SJSA1 (cell line): ENCODE measurements at regions not wholly inside any gene's neighbourhood (a gene's known extent, or its start where the extent isn't known, plus 50 kb on each side); places are given as distances from the start of the nearest gene placed in this dataset.

Experiments
- DNase-seq, 2 experiments: peaks; one replicate each; pipeline ENCODE4 v3.0.0-alpha.2; 2015 to 2020; ENCODE audit warnings: low spot score in 2 of 2, low read depth in 1 of 2
- H3K27ac ChIP-seq: fragments of 250-450 bp; sonication (Bioruptor Pico); 2 replicates; pipeline ENCODE4 v1.5.1; 2020; ENCODE audit warnings: mild to moderate bottlenecking, moderate library complexity
- H3K27me3 ChIP-seq: fragments of 250-450 bp; sonication (Bioruptor Pico); replicated peaks from 2 replicates; pipeline ENCODE4 v1.5.1; 2020; ENCODE audit warnings: mild to moderate bottlenecking, moderate library complexity
- H3K36me3 ChIP-seq: fragments of 250-450 bp; sonication (Bioruptor Pico); 2 replicates; pipeline ENCODE4 v1.5.1; 2020; ENCODE audit warnings: mild to moderate bottlenecking
- H3K4me1 ChIP-seq: fragments of 250-450 bp; sonication (Bioruptor Pico); replicated peaks from 2 replicates; pipeline ENCODE4 v1.6.1; 2021; ENCODE audit warnings: mild to moderate bottlenecking
- H3K4me3 ChIP-seq: fragments of 250-450 bp; sonication (Bioruptor Pico); 2 replicates; pipeline ENCODE4 v1.5.1; 2020; ENCODE audit warnings: mild to moderate bottlenecking
- H3K9me3 ChIP-seq: fragments of 250-450 bp; sonication (Bioruptor Pico); replicated peaks from 2 replicates; pipeline ENCODE4 v1.5.1; 2020; ENCODE audit warnings: mild to moderate bottlenecking

DNA sequence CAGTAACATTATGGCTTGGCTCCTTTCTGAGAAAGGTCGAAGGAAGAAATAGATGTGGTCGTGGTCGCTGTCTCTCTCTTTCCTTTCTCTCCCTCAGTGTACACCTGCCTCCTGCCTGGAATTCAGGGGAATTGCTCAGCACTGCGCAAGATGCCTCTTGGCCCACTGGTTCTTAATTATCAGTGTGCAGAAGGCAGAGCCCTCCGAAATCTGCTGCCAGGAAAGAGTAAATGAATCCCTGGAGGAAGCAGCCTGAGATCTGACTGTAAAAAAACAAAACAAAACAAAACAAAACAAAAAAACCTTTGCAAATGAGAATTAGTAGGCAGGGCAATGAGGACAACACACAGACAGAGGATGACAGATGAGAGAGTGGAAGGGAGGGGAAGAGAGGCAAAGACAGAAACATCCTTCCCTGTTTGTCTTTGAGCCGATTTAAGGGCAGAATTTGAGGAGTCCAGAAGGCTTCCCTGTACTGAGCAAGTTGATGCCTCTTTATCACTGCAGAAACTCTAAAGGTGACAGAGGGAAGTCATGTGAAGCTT is 113.8 kb upstream of the PUM3 start:
- H3K4me1 ChIP-seq: no peaks in the 10 kb centered on the region
- H3K36me3 ChIP-seq: no peaks in the 10 kb centered on the region
- DNase-seq: no peak

DNA sequence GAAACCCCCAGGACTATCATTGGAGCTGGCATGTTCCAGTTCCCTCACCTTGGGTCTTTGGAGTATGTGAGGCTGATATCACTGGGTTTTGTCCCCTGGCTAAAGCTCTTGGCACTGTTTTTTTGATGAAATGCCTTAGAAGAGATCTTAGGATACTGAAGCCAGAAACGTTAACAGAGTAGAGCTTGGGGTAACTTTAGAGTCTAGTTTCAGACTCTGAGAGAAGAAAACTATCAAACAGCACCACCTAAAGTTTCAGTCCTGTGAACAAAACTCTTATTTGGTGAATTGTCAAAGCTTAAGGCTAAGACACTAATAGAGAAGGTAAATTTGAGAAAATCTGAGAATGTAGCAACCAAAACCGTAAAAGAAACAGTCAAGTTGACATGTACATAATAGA is 111.7 kb upstream of the PUM3 start:
- Histone ChIP-seq H3K27ac (no peak overlapping the region), H3K4me1 (no peaks in the 10 kb centered on the region), H3K27me3 (no peaks in the 10 kb centered on the region), H3K36me3 (no peaks in the 10 kb centered on the region), H3K9me3 (no peaks in the 10 kb centered on the region), H3K4me3 (no peak overlapping the region)
- no peak for DNase-seq

More for the DNA sequence above, 113.8 kb upstream of the PUM3 start:
- no peak overlapping the region for H3K27ac ChIP-seq
- no peaks in the 10 kb centered on the region for H3K9me3 ChIP-seq
- no peak overlapping the region for H3K4me3 ChIP-seq
- no peaks in the 10 kb centered on the region for H3K27me3 ChIP-seq

DNA sequence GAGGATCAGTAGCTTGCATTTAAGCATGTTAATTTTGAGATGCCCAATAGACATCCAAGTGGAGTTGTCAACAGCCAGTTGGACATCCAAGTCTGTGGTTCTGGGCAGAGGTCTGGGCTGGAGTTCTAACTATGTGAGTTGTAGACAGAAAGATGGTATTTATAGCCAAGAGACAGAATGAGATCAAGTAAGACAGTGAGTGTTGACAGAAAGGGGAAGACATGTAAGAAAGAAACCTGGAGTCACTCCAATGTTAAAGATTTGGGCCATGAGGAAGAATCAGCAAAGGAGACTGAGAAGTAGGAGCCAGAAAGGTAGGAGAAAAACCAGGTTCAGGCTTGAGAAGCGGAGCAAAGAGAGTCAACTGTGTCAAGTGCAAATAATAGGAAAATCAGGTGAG is 95.5 kb upstream of the PUM3 start:
- no peak for DNase-seq
- Histone ChIP-seq H3K27me3 (no peaks in the 10 kb centered on the region), H3K27ac (no peak overlapping the region), H3K4me3 (no peak overlapping the region), H3K36me3 (no peaks in the 10 kb centered on the region), H3K4me1 (no peaks in the 10 kb centered on the region), H3K9me3 (no peaks in the 10 kb centered on the region)

DNA sequence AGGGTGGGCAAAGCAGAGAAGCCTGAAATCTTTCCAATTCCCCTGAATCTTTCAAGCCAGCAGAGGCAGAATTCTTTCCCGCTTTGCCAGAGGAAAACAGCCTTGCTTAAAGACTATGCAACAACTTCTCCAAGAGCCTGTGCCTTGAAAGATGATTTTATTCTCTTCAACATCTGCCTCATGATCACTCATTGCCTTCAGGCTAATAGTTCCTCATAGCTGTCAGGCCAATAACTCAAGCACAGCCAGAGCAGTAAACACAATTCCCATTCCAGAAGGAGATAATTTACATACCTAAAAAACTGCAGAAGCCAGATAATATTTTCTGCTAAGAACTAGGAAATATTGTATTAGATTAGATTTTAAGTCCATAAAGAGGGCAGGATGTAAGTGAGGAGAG is 92.3 kb upstream of the PUM3 start:
- Histone ChIP-seq H3K4me3 (no peak overlapping the region), H3K36me3 (no peaks in the 10 kb centered on the region), H3K4me1 (no peaks in the 10 kb centered on the region), H3K9me3 (no peaks in the 10 kb centered on the region), H3K27ac (no peak overlapping the region), H3K27me3 (no peaks in the 10 kb centered on the region)
- no peak for DNase-seq

DNA sequence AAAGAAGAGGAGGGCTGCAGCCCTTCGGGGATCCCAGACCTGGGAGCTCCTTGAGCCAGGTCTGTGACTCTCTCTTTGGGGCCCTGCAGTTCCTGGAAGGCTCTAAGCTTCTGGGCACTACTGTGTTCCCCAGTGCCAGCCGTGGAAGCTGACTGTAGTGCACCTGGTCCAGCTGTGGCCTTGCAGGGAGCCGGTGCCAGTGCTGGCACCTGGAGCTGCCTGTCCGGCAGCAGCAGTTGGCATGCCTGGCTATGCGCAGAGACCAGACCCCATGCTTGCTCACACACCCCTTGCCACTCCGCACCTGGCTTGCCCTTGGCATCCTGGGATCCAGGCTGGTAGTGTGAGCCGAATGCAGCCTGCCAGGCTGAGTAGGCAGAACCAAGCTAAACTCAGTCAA is 91.0 kb upstream of the PUM3 start:
- H3K9me3 ChIP-seq: no peaks in the 10 kb centered on the region
- no peaks in the 10 kb centered on the region for H3K4me1 ChIP-seq
- no peak for DNase-seq
- no peak overlapping the region for H3K27ac ChIP-seq
- H3K4me3 ChIP-seq: no peak overlapping the region
- no peaks in the 10 kb centered on the region for H3K36me3 ChIP-seq
- H3K27me3 ChIP-seq: no peaks in the 10 kb centered on the region

DNA sequence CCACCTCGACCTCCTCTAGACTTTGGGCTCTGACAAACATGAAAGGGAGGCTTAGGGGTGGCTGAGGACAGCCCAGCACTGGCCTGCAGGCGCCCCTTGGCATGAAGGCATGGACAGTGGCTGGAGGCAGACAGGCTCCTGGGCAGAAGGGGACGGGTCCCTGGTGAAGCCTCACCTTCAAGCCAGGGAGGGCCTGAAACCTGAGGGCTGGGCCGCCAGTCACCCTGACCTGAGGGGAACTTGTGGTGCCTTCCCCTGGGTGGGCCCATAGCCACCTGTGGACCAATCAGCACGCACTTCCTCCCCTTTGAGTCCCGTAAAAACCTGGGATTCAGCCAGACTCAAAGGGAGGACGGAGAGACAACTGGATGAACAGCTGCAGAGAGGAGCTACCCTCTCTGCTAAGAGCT is 90.4 kb upstream of the PUM3 start:
- DNase-seq: no peak
- Histone ChIP-seq H3K4me1 (no peaks in the 10 kb centered on the region), H3K27ac (no peak overlapping the region), H3K4me3 (no peak overlapping the region), H3K9me3 (no peaks in the 10 kb centered on the region), H3K36me3 (no peaks in the 10 kb centered on the region), H3K27me3 (no peaks in the 10 kb centered on the region)

DNA sequence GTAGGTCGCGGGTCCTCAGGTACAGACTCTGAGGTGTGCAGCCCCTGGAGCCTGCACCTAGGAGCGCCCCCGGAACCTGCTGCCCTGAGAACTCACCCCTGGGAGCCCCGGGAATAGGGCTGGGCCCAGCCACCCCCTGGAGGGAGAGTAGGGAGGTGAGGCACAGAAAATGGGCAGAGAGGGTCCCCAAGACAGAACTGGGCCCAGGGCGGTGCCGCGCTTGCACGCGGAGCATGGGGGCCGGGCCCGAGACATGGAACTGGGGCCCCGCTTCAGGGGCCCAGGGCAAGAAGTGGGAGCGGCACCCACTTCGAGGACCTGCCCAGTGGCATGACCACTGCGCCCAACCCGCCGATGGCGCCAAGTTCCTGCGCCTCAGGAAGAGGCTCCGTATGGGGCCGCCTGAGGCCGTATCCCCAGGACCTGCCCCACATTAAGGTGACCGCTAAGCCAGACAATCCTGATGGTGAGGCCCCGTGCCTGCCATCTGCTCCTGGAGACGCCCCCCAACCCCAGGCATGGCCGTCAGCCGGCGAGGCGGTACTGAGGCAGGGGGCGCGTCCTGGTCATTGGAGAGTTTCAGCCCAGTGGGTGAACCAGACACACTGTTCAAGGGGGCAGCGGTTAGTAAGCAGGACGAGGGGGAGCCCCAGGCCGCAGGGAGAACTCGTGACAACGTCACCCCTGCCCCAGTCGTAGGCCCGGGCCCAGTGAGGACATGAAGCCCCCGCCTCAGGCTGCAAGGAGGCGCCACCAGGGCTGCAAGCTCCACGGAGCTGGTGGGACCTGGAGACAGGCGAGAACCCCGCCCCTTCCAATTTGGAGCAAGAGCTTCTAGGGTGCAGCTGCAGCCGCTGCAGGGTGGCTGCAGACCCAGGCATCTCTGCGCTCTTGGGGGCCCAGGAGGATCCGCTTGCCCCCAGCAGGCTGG is 89.5 kb upstream of the PUM3 start:
- H3K27ac ChIP-seq: no peak overlapping the region
- no peaks in the 10 kb centered on the region for H3K4me1 ChIP-seq
- no peaks in the 10 kb centered on the region for H3K9me3 ChIP-seq
- H3K36me3 ChIP-seq: no peaks in the 10 kb centered on the region
- DNase-seq: no peak
- no peak overlapping the region for H3K4me3 ChIP-seq
- H3K27me3 ChIP-seq: no peaks in the 10 kb centered on the region

DNA sequence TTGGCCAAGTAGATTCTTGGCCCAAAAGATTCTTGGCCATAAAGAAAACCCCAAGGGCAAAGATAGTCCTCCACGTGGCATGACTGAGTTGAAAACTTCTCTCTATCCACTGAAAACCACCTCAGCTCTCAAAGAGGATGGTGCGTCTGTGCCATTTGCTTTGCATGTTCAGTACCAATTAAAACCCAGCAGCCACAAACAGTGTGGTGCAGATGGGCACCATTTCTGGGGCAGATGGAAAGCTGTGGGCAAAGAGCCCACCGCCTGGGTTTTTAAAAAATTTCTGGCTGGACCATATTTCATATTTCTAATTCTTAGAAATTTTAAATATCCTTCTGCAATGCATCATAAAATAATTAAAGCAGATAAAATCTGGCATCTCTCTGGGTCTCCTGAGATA is 84.5 kb upstream of the PUM3 start:
- no peak overlapping the region for H3K4me3 ChIP-seq
- H3K36me3 ChIP-seq: no peaks in the 10 kb centered on the region
- no peaks in the 10 kb centered on the region for H3K27me3 ChIP-seq
- DNase-seq: no peak
- H3K9me3 ChIP-seq: no peaks in the 10 kb centered on the region
- no peaks in the 10 kb centered on the region for H3K4me1 ChIP-seq
- no peak overlapping the region for H3K27ac ChIP-seq

DNA sequence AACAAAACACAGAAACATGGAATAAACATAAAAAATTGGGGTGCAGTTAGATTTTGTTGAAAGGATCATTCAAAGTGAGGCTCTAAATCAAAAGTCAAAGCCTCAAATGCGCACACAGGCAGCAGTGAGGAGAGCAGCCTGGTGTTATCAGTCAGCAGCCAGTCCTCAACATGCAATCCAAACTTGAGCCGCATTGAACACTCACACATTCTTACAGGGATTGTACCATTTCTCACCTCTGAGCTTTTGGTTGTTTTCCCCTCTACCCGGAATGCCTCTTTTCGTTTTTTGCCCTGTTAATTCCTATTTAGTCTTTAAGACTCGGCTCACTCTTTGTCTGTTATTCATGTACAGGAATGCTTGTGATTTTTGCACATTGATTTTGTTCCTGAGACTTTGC is 81.1 kb upstream of the PUM3 start:
- DNase-seq: no peak
- H3K4me3 ChIP-seq: no peak overlapping the region
- H3K36me3 ChIP-seq: no peaks in the 10 kb centered on the region
- H3K27ac ChIP-seq: no peak overlapping the region
- no peaks in the 10 kb centered on the region for H3K27me3 ChIP-seq
- H3K4me1 ChIP-seq: no peaks in the 10 kb centered on the region
- no peaks in the 10 kb centered on the region for H3K9me3 ChIP-seq

DNA sequence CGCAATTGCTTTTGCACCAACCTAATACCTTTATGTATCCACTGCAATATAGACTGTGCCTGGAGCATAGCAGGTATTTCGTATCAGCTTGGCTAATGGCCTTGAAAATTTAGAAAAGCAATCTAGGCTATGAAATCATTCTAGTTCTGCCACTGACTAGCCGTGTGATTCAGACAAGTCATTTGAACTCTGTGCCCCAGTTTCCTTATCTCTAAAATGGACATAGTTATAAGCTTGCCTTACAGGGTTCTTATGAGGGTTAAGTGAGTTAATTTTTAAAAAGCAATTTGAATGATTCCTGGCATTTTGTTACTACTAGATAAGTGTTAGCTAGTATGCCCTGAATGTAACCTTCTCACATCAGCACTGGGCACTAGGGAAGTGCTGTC is 80.5 kb upstream of the PUM3 start:
- no peaks in the 10 kb centered on the region for H3K9me3 ChIP-seq
- H3K4me1 ChIP-seq: no peaks in the 10 kb centered on the region
- no peaks in the 10 kb centered on the region for H3K27me3 ChIP-seq
- no peak overlapping the region for H3K27ac ChIP-seq
- DNase-seq: no peak
- H3K4me3 ChIP-seq: no peak overlapping the region
- H3K36me3 ChIP-seq: no peaks in the 10 kb centered on the region

DNA sequence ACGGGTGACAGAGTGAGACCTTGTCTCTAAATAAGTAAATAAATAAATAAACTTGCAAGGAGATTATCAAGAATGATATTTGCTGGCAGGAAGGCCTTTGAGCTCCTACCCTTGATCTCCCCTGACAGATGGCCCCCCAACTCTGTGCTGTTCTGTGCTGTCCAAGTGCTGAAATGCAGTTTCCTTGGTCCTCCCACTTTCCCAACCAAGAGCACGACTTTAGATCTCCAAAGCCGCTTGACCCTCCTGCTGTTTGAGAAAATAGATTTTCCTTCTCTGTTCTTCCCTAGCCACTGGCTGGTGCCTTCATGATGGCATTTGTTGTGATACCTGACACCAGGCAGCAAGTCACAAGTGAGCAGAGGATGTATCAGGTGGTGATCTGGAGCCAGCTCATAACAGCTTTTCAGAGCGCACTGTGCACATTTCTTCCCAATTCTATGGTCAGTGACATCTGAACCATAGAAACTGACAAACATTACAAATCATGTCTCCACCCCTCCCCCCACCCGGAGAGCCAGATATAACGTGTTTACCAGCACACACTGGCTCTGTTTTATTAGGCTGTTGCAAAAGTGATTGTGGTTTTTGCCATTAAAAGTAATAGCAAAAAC is 80.0 kb upstream of the PUM3 start:
- no peaks in the 10 kb centered on the region for H3K4me1 ChIP-seq
- H3K9me3 ChIP-seq: no peaks in the 10 kb centered on the region
- no peak overlapping the region for H3K27ac ChIP-seq
- no peak for DNase-seq
- no peaks in the 10 kb centered on the region for H3K27me3 ChIP-seq
- H3K4me3 ChIP-seq: no peak overlapping the region
- no peaks in the 10 kb centered on the region for H3K36me3 ChIP-seq

DNA sequence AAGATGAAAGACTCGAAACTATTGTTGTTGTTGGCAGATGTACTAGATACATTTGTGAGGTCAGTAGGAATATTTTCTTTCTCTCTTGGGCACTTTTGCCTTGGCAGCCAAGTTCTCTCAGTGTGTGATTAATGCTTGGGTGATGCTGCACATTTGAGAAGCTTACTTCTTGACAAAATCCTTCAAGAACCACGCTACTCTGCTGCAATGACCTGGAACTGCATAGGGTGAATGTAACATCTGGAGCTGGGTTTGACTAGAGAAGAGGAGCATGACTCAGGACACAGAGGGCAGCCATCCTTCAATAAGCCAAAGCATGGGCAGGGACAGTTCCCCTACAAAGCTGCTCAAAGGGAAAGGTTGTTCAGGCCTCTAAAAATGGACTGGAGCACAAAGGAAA is 75.5 kb upstream of the PUM3 start:
- H3K4me1 ChIP-seq: no peaks in the 10 kb centered on the region
- no peak for DNase-seq
- no peak overlapping the region for H3K27ac ChIP-seq

DNA sequence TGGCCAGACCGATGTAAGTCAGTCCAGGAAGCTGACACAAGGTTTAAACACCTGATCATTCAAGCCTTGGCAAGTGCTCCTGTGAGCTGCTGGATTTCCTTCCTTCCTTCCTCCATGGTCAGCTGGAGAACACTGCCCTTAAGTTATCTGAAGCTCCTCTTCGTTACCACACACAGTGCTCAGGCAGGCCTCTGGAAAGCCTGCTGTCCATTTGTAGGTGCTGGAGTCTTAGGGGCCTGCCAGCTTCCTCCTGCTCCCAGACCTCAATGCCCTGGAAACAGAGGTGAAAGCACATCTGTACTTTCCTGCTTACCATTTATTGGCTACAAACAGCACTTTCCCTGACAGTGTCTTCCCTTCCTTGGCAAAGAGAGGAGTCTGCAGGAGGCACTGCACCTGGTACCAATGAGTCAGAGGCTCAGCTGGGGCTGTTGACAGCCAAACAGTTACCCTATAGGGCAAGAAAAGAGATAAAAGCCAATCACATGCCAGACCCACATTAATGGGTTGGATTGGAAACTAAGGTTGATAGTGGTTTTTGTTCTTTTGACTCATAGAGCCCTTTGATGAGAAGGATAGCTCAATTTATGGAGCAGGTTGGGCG is 72.6 kb upstream of the PUM3 start:
- no peak for DNase-seq
- Histone ChIP-seq H3K4me1 (no peaks in the 10 kb centered on the region), H3K27ac (no peak overlapping the region), H3K27me3 (no peaks in the 10 kb centered on the region), H3K4me3 (no peak overlapping the region), H3K36me3 (no peaks in the 10 kb centered on the region), H3K9me3 (no peaks in the 10 kb centered on the region)

More for the DNA sequence above, 75.5 kb upstream of the PUM3 start:
- H3K4me3 ChIP-seq: no peak overlapping the region
- no peaks in the 10 kb centered on the region for H3K9me3 ChIP-seq
- H3K36me3 ChIP-seq: no peaks in the 10 kb centered on the region
- H3K27me3 ChIP-seq: no peaks in the 10 kb centered on the region

DNA sequence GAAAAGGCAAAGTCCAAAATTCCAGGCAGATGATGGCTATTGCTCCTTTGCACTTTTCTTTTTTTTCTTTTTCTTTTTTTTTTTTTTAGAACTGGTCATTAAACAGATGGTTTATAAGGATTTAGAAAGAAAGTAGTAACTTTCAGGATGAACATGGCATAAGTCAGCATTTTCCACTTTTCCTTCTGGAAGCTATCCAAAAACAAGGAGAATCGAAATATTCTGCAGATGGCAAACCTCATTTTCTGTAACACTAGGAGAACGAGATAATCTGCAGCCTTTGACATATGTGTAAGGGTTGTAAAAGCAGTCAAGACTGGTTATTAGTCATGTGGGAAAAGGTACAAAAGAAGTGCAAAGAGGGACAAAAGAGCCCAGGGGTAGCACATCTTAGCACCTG is 69.1 kb upstream of the PUM3 start:
- H3K4me3 ChIP-seq: no peak overlapping the region
- no peaks in the 10 kb centered on the region for H3K36me3 ChIP-seq
- H3K27me3 ChIP-seq: no peaks in the 10 kb centered on the region
- DNase-seq: no peak
- H3K9me3 ChIP-seq: no peaks in the 10 kb centered on the region
- H3K4me1 ChIP-seq: no peaks in the 10 kb centered on the region
- no peak overlapping the region for H3K27ac ChIP-seq
